GM12891 (cell line): ENCODE measurements at regions not wholly inside any gene's neighbourhood (a gene's known extent, or its start where the extent isn't known, plus 50 kb on each side); places are given as distances from the start of the nearest gene placed in this dataset.

Experiments used
- POLR2AphosphoS5 ChIP-seq: IDR thresholded peaks from 2 replicates; pipeline ENCODE4 v1.6.1; 2011; ENCODE audit warnings: low read depth, low read length, control low read depth
- POU2F2 ChIP-seq: IDR thresholded peaks from 2 replicates; pipeline ENCODE4 v1.6.1; 2011; ENCODE audit warnings: low read depth, mild to moderate bottlenecking, control low read depth, low read length, moderate library complexity

GRCh38 chr5:27266184-27266583 is 227.8 kb upstream of the CDH9 start:
- TF ChIP-seq POLR2AphosphoS5, result no peak
- TF ChIP-seq POU2F2, result no peak
